HCEC 1CT (cell line): ENCODE measurements at regions not wholly inside any gene's neighbourhood (a gene's known extent, or its start where the extent isn't known, plus 50 kb on each side); places are given as distances from the start of the nearest gene placed in this dataset.

ENCODE experiments used
- DNase-seq: peaks from one replicate; pipeline ENCODE4 v3.0.0-alpha.2; 2017

GRCh38 chr4:79528241-79528706, 120.2 kb upstream of the GK2 start:
- no peak for DNase-seq

GRCh38 chr4:79526641-79527565, 118.9 kb upstream of the GK2 start:
- no peak for DNase-seq

GRCh38 chr4:79516114-79516513, 108.1 kb upstream of the GK2 start:
- no peak for DNase-seq

GRCh38 chr4:79514621-79515329, 106.7 kb upstream of the GK2 start:
- DNase-seq: no peak

GRCh38 chr4:79513576-79513975, 105.5 kb upstream of the GK2 start:
- no peak for DNase-seq

- no peak for DNase-seq
Measured at GRCh38 chr4:79512363-79512762, 104.3 kb upstream of the GK2 start.

GRCh38 chr4:79502081-79502480, 94.1 kb upstream of the GK2 start:
- DNase-seq: no peak

- DNase-seq: no peak
Measured at GRCh38 chr4:79498282-79498681, 90.3 kb upstream of the GK2 start.

GRCh38 chr4:79497001-79497400, 89.0 kb upstream of the GK2 start:
- DNase-seq: no peak

GRCh38 chr4:79495447-79495846, 87.4 kb upstream of the GK2 start:
- DNase-seq: no peak

GRCh38 chr4:79492148-79492547, 84.1 kb upstream of the GK2 start:
- no peak for DNase-seq

GRCh38 chr4:79489506-79489905, 81.5 kb upstream of the GK2 start:
- DNase-seq: no peak

- DNase-seq: no peak
Measured at GRCh38 chr4:79476196-79476595, 68.2 kb upstream of the GK2 start.

- no peak for DNase-seq
Measured at GRCh38 chr4:79473439-79473724, 65.4 kb upstream of the GK2 start.

GRCh38 chr4:79472693-79473438, 64.8 kb upstream of the GK2 start:
- DNase-seq: no peak

- no peak for DNase-seq
Measured at GRCh38 chr4:79472036-79472435, 64.0 kb upstream of the GK2 start.

- DNase-seq: no peak
Measured at GRCh38 chr4:79471309-79471708, 63.3 kb upstream of the GK2 start.

- peak; percentile 11 for DNase-seq
Measured at GRCh38 chr4:79467246-79467932, 59.4 kb upstream of the GK2 start.

GRCh38 chr4:79466621-79467020, 58.6 kb upstream of the GK2 start:
- peak; percentile 39 for DNase-seq
